CD14-positive monocyte (primary cell): ENCODE measurements at regions not wholly inside any gene's neighbourhood (a gene's known extent, or its start where the extent isn't known, plus 50 kb on each side); places are given as distances from the start of the nearest gene placed in this dataset.

Experiments used
- DNase-seq, 3 donors: peaks; one replicate each; pipeline ENCODE4 v3.0.0-alpha.2; 2011 to 2022
- H2AFZ ChIP-seq: 2 replicates; pipeline ENCODE4 v1.6.0; 2012; ENCODE audit warnings: mild to moderate bottlenecking, low read depth, low read length, inconsistent platforms; ENCODE audit not compliant: insufficient read depth, poor library complexity, severe bottlenecking
- H3K27ac ChIP-seq, 2 donors: 1 replicate in 1 of 2; 2 replicates in 1 of 2; pipeline ENCODE4 v1.5.1; 2012 to 2013; ENCODE audit warnings: low read length in 2 of 2, control low read depth in 1 of 2, inconsistent platforms in 1 of 2, low read depth in 1 of 2, mild to moderate bottlenecking in 1 of 2
- H3K27me3 ChIP-seq, 2 donors: one replicate each; pipeline versions ENCODE4 v1.6.0 to v1.6.1; 2011 to 2013; ENCODE audit warnings: low read length in 2 of 2; ENCODE audit not compliant: control insufficient read depth in 2 of 2, insufficient read depth in 2 of 2
- H3K36me3 ChIP-seq, 2 donors: replicated peaks in 1 of 2; 1 replicate in 1 of 2; 2 replicates in 1 of 2; pipeline versions ENCODE4 v1.5.1 to v1.6.1; 2012 to 2013; ENCODE audit warnings: low read length in 2 of 2, control low read depth in 1 of 2, inconsistent platforms in 1 of 2, mild to moderate bottlenecking in 1 of 2; ENCODE audit not compliant: insufficient read depth in 2 of 2, control insufficient read depth in 1 of 2
- H3K4me1 ChIP-seq, 2 donors: 1 replicate in 1 of 2; 2 replicates in 1 of 2; pipeline versions ENCODE4 v1.5.1 to v1.6.1; 2012 to 2013; ENCODE audit warnings: low read length in 2 of 2, control low read depth in 1 of 2, inconsistent platforms in 1 of 2, mild to moderate bottlenecking in 1 of 2, moderate library complexity in 1 of 2; ENCODE audit not compliant: insufficient read depth in 2 of 2, control insufficient read depth in 1 of 2
- H3K4me2 ChIP-seq: replicated peaks from 2 replicates; pipeline ENCODE3; 2012; ENCODE audit warnings: low read length, moderate library complexity, mild to moderate bottlenecking; ENCODE audit not compliant: poor library complexity, severe bottlenecking; ENCODE audit errors: extremely low read depth
- H3K4me3 ChIP-seq, 3 experiments: fragments of 200-600 bp in 1 of 3; sonication (generic) in 1 of 3; replicated peaks in 1 of 3; 1 replicate in 2 of 3; 2 replicates in 1 of 3; pipeline ENCODE4 v1.5.1; 2011 to 2013; ENCODE audit warnings: low read length in 3 of 3, mild to moderate bottlenecking in 3 of 3, control low read depth in 2 of 3, low read depth in 2 of 3, inconsistent platforms in 1 of 3, moderate library complexity in 1 of 3
- H3K79me2 ChIP-seq: 2 replicates; pipeline ENCODE4 v1.6.0; 2012; ENCODE audit warnings: mild to moderate bottlenecking, control low read depth, inconsistent platforms, low read length, moderate library complexity; ENCODE audit not compliant: insufficient read depth
- H3K9ac ChIP-seq: 2 replicates; pipeline ENCODE4 v1.6.0; 2017; ENCODE audit warnings: low read length, mild to moderate bottlenecking; ENCODE audit not compliant: insufficient read depth, poor library complexity, severe bottlenecking
- H3K9me3 ChIP-seq, 2 donors: replicated peaks in 1 of 2; 1 replicate in 1 of 2; 2 replicates in 1 of 2; pipeline versions ENCODE4 v1.5.1 to v1.6.1; 2012 to 2013; ENCODE audit warnings: low read length in 2 of 2, control low read depth in 1 of 2; ENCODE audit not compliant: control insufficient read depth in 1 of 2, insufficient read depth in 1 of 2
- H4K20me1 ChIP-seq: 2 replicates; pipeline ENCODE4 v1.6.0; 2012; ENCODE audit warnings: mild to moderate bottlenecking, low read length, control low read depth, moderate library complexity; ENCODE audit not compliant: insufficient read depth
- H3K27ac Mint-ChIP-seq, 7 donors: one replicate each; pipeline ENCODE4 v1.8.0; 2020; ENCODE audit warnings: mild to moderate bottlenecking in 7 of 7, mixed read lengths in 7 of 7, moderate library complexity in 6 of 7, inconsistent platforms in 2 of 7
- H3K27me3 Mint-ChIP-seq, 3 donors: one replicate each; pipeline ENCODE4 v1.8.0; 2021 to 2022; ENCODE audit warnings: low read depth in 3 of 3, mild to moderate bottlenecking in 3 of 3, mixed read lengths in 3 of 3, moderate library complexity in 3 of 3, inconsistent platforms in 1 of 3
- H3K36me3 Mint-ChIP-seq, 2 donors: one replicate each; pipeline ENCODE4 v1.8.0; 2020; ENCODE audit warnings: mixed read lengths in 2 of 2, inconsistent platforms in 1 of 2, mild to moderate bottlenecking in 1 of 2
- H3K4me1 Mint-ChIP-seq: one replicate; pipeline ENCODE4 v1.8.0; 2020; ENCODE audit warnings: mild to moderate bottlenecking, mixed read lengths
- H3K4me3 Mint-ChIP-seq, 2 donors: one replicate each; pipeline ENCODE4 v1.8.0; 2020; ENCODE audit warnings: mild to moderate bottlenecking in 2 of 2, mixed read lengths in 2 of 2, moderate library complexity in 1 of 2
- H3K9me3 Mint-ChIP-seq, 7 donors: one replicate each; pipeline ENCODE4 v1.8.0; 2020 to 2022; ENCODE audit warnings: mixed read lengths in 7 of 7, mild to moderate bottlenecking in 6 of 7, moderate library complexity in 6 of 7, inconsistent platforms in 2 of 7
- CTCF ChIP-seq: fragments of 200-600 bp; IDR thresholded peaks from one replicate; pipeline ENCODE4 v1.8.0; 2022; ENCODE audit warnings: antibody characterized with exemption, mild to moderate bottlenecking
- WGBS: methylation state at CpG from one replicate; pipeline ENCODE4 v1.1.5; 2013; ENCODE audit warnings: missing lambda C conversion rate; ENCODE audit not compliant: insufficient coverage; 5-methylcytosine and 5-hydroxymethylcytosine counted together
- intact Hi-C, 2 donors: fragments of 100-400 bp; cut with micrococcal nuclease; formaldehyde crosslinking; loops; one replicate each; pipeline versions ENCODE4 v1.15.0 to v1.15.1; 2023

DNA sequence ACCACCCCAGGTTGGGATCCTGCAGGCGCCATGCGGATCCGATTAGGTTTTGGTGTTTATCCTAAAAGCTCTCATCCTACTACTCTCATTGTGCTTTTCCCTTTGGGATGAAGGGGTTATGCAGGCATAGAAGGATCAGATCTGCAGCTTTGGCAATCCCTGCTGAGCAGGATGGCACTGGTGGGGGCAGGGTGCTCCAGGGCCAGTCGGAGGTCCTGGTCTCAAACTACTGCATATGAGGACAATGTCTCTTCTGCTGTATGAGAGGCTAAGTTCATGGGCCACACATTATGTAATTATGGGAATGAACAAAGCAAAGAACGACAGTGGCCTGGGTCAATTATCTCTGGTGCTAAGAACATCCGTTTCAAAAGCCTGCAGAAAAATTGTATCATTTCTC, 334.2 kb downstream of the IRX1 start:
- H3K4me3 Mint-ChIP-seq: no peak overlapping the region
- no peak for DNase-seq
- intact Hi-C loops: no loop called here
- no peaks in the 10 kb centered on the region for H3K4me1 ChIP-seq
- H3K9ac ChIP-seq: no peak overlapping the region
- H2AFZ ChIP-seq: no peak overlapping the region
- peaks cover 0 to 3% (median 0%) of the 10 kb centered on the region in 3 donors for H3K27me3 Mint-ChIP-seq
- no peaks in the 10 kb centered on the region for H3K79me2 ChIP-seq
- no peaks in the 10 kb centered on the region for H3K4me1 Mint-ChIP-seq
- no peak overlapping the region for H3K4me3 ChIP-seq
- peaks cover 8 to 15% of the 10 kb centered on the region in 2 donors for H3K9me3 ChIP-seq
- H3K36me3 ChIP-seq: no peaks in the 10 kb centered on the region
- no peak overlapping the region for H3K4me2 ChIP-seq
- peaks cover 5 to 14% (median 6%) of the 10 kb centered on the region in 7 donors for H3K9me3 Mint-ChIP-seq
- no peak overlapping the region for H3K27ac ChIP-seq
- TF ChIP-seq CTCF: no peak
- 90% methylated on average over 2 of the region's 6 CpGs for WGBS
- H4K20me1 ChIP-seq: no peaks in the 10 kb centered on the region
- H3K27ac Mint-ChIP-seq: no peak overlapping the region
- H3K36me3 Mint-ChIP-seq: no peaks in the 10 kb centered on the region
- H3K27me3 ChIP-seq: no peaks in the 10 kb centered on the region

DNA sequence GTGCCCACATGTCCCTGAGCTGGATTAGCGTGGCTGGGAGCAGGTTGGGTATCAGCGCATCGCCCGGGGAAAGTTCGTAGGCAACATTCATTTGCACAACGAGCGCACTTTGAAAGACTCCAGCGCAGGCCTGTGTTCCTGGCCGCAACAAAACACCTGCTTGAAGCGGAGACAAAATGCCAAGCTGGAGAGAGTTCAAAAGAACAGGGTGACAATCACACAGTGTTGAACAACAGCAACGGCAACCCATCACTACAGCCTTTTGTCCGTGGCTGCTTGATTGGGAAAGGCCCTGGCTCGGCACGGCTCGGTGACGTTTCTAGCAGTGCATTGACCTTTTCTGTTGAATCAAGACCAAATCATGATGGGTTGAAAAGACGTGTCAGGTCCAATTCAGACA, 336.3 kb downstream of the IRX1 start:
- H4K20me1 ChIP-seq: no peaks in the 10 kb centered on the region
- H3K36me3 ChIP-seq: no peaks in the 10 kb centered on the region
- no peak overlapping the region for H2AFZ ChIP-seq
- peaks cover 8 to 11% of the 10 kb centered on the region in 2 donors for H3K9me3 ChIP-seq
- no peaks in the 10 kb centered on the region for H3K79me2 ChIP-seq
- WGBS: 96% methylated on average over 17 of the region's 17 CpGs
- Mint-ChIP-seq H3K9me3 (peaks cover 5 to 13% (median 7%) of the 10 kb centered on the region in 7 donors), H3K36me3 (no peaks in the 10 kb centered on the region), H3K27me3 (peaks cover 0 to 2% (median 0%) of the 10 kb centered on the region in 3 donors), H3K4me1 (no peaks in the 10 kb centered on the region), H3K27ac (no peak overlapping the region), H3K4me3 (no peak overlapping the region)
- no peaks in the 10 kb centered on the region for H3K27me3 ChIP-seq
- DNase-seq: no peak
- no peaks in the 10 kb centered on the region for H3K4me1 ChIP-seq
- TF ChIP-seq CTCF: no peak
- intact Hi-C loops: no loop called here
- H3K27ac ChIP-seq: no peak overlapping the region
- no peak overlapping the region for H3K4me2 ChIP-seq
- H3K9ac ChIP-seq: no peak overlapping the region
- H3K4me3 ChIP-seq: no peak overlapping the region
